Endothelial cell of umbilical vein (primary cell): ENCODE measurements at regions not wholly inside any gene's neighbourhood (a gene's known extent, or its start where the extent isn't known, plus 50 kb on each side); places are given as distances from the start of the nearest gene placed in this dataset.

Experiments used
- BruUV-seq: library from RNA; stranded (reverse); fragments of 400-500 nt; replicated peaks from 2 replicates; lab custom pipeline; 2021; lab: Mats Ljungman, UMichigan
- CTCF ChIA-PET: fragments of 300-600, 350-600 bp; sonication (Branson Sonifier 250); formaldehyde crosslinking; loops from one replicate; lab custom pipeline; 2021; ENCODE audit warnings: antibody characterized with exemption, inconsistent platforms; lab: Charles Lee
- POLR2A ChIA-PET: fragments of 300-600, 350-600 bp; sonication (Branson Sonifier 250); formaldehyde crosslinking; loops from one replicate; lab custom pipeline; 2021; ENCODE audit warnings: antibody characterized with exemption, inconsistent platforms; lab: Charles Lee
- DNase-seq: peaks from one replicate; pipeline ENCODE4 v3.0.0-alpha.2; 2011; ENCODE audit warnings: low read depth, low spot score
- FAIRE-seq: peaks from 2 replicates; lab custom pipeline; 2011; peaks lifted over from hg19 to GRCh38; lab: Jason Lieb, UNC
- H2AFZ ChIP-seq: 2 replicates; pipeline ENCODE4 v1.6.0; 2012; ENCODE audit warnings: low read depth, low read length, control low read depth, inconsistent platforms
- H3K27ac ChIP-seq: 2 replicates; pipeline ENCODE4 v1.5.1; 2011; ENCODE audit warnings: low read depth, mild to moderate bottlenecking, control low read depth, low read length, moderate library complexity; ENCODE audit not compliant: insufficient read depth
- H3K27me3 ChIP-seq, 2 experiments: 2 replicates each; pipeline versions ENCODE4 v1.6.0 to v1.6.1; 2011; ENCODE audit warnings: low read length in 2 of 2, mixed read lengths in 1 of 2; ENCODE audit not compliant: control insufficient read depth in 2 of 2, insufficient read depth in 2 of 2
- H3K36me3 ChIP-seq, 2 experiments: 2 replicates in 1 of 2; 3 replicates in 1 of 2; pipeline ENCODE4 v1.5.1; 2011; ENCODE audit warnings: low read length in 2 of 2, mild to moderate bottlenecking in 1 of 2, moderate library complexity in 1 of 2; ENCODE audit not compliant: control insufficient read depth in 2 of 2, insufficient read depth in 2 of 2; ENCODE audit errors: extremely low read depth in 1 of 2
- H3K4me1 ChIP-seq: 3 replicates; pipeline ENCODE4 v1.5.1; 2011; ENCODE audit warnings: mild to moderate bottlenecking, low read length; ENCODE audit not compliant: control insufficient read depth, insufficient read depth; ENCODE audit errors: extremely low read depth
- H3K4me2 ChIP-seq: 2 replicates; pipeline ENCODE4 v1.6.1; 2011; ENCODE audit warnings: low read length, control low read depth, mixed read lengths; ENCODE audit not compliant: insufficient read depth
- H3K4me3 ChIP-seq, 3 experiments: fragments of 200-600 bp in 1 of 3; sonication (generic), shearing (Covaris generic) in 1 of 3; replicated peaks in 1 of 3; 2 replicates each; pipeline ENCODE4 v1.5.1; 2011 to 2016; ENCODE audit warnings: control low read depth in 3 of 3, low read length in 3 of 3, mild to moderate bottlenecking in 2 of 3, inconsistent platforms in 1 of 3, low read depth in 1 of 3, moderate library complexity in 1 of 3; ENCODE audit not compliant: insufficient read depth in 1 of 3
- H3K79me2 ChIP-seq: 2 replicates; pipeline ENCODE4 v1.6.0; 2012; ENCODE audit warnings: low read length, inconsistent platforms; ENCODE audit not compliant: control insufficient read depth, insufficient read depth
- H3K9ac ChIP-seq: replicated peaks from 2 replicates; pipeline ENCODE3; 2011; ENCODE audit warnings: low read length, control low read depth; ENCODE audit not compliant: insufficient read depth; ENCODE audit errors: extremely low read depth
- H3K9me1 ChIP-seq: replicated peaks from 3 replicates; pipeline ENCODE4 v1.6.0; 2011; ENCODE audit warnings: mild to moderate bottlenecking, low read length; ENCODE audit not compliant: control insufficient read depth, insufficient read depth; ENCODE audit errors: extremely low read depth
- H3K9me3 ChIP-seq: replicated peaks from 2 replicates; pipeline ENCODE4 v1.5.1; 2012; ENCODE audit warnings: low read length, inconsistent platforms; ENCODE audit not compliant: control insufficient read depth, insufficient read depth
- H4K20me1 ChIP-seq: replicated peaks from 2 replicates; pipeline ENCODE3; 2011; ENCODE audit warnings: mild to moderate bottlenecking, low read length; ENCODE audit not compliant: control insufficient read depth, insufficient read depth; ENCODE audit errors: extremely low read depth
- EZH2 ChIP-seq: IDR thresholded peaks from 2 replicates; pipeline ENCODE4 v1.6.1; 2012; ENCODE audit warnings: borderline replicate concordance, low read depth, mild to moderate bottlenecking, moderate library complexity, low read length, inconsistent platforms; ENCODE audit not compliant: severe bottlenecking
- FOS ChIP-seq: IDR thresholded peaks from 2 replicates; pipeline ENCODE4 v1.6.1; 2011; ENCODE audit warnings: mild to moderate bottlenecking, low read length, moderate library complexity, borderline replicate concordance; ENCODE audit not compliant: insufficient read depth
- GATA2 ChIP-seq: IDR thresholded peaks from 2 replicates; pipeline ENCODE4 v1.7.0; 2011; ENCODE audit warnings: low read depth, mild to moderate bottlenecking, moderate library complexity, mixed read lengths, low read length; ENCODE audit not compliant: insufficient read length, insufficient read depth
- JUN ChIP-seq: IDR thresholded peaks from 2 replicates; pipeline ENCODE4 v1.6.1; 2011; ENCODE audit warnings: borderline replicate concordance, low read depth; ENCODE audit not compliant: insufficient read length, insufficient read depth
- MYC ChIP-seq: IDR thresholded peaks from one replicate; pipeline ENCODE4 v1.6.1; 2011; ENCODE audit warnings: mild to moderate bottlenecking, low read depth, low read length
- POLR2A ChIP-seq: IDR thresholded peaks from 2 replicates; pipeline ENCODE4 v1.6.1; 2012; ENCODE audit warnings: low read depth, mild to moderate bottlenecking, control low read depth, low read length
- POLR2AphosphoS5 ChIP-seq: IDR thresholded peaks from 2 replicates; pipeline ENCODE4 v1.6.1; 2012; ENCODE audit warnings: low read depth, mild to moderate bottlenecking, control low read depth, low read length, moderate library complexity; ENCODE audit not compliant: insufficient read depth
- dilution Hi-C: fragments of 300-500 bp; cut with MboI; formaldehyde crosslinking; loops from one replicate; pipeline ENCODE4 v1.15.0; 2019; ENCODE audit warnings: low sequenced_read_pairs; ENCODE audit not compliant: extremely low pct_ligation_motif_present
- intact Hi-C: fragments of 100-400 bp; cut with micrococcal nuclease; formaldehyde crosslinking; loops from one replicate; pipeline ENCODE4 v1.10.0; 2022
- TF ChIP-seq, protein P1 (sequence below), 2 donors: IDR thresholded peaks; 1 replicate in 1 of 2; 2 replicates in 1 of 2; pipeline ENCODE4 v1.5.1; 2011; ENCODE audit warnings: low read length in 2 of 2, mild to moderate bottlenecking in 2 of 2, moderate library complexity in 2 of 2, control low read depth in 1 of 2, inconsistent platforms in 1 of 2, low read depth in 1 of 2; ENCODE audit not compliant: insufficient read depth in 1 of 2; ENCODE audit errors: extremely low read depth in 1 of 2
- TF ChIP-seq, protein P2 (sequence below): IDR thresholded peaks from 2 replicates; pipeline ENCODE4 v1.6.1; 2011; ENCODE audit not compliant: insufficient read depth, insufficient read length

DNA sequence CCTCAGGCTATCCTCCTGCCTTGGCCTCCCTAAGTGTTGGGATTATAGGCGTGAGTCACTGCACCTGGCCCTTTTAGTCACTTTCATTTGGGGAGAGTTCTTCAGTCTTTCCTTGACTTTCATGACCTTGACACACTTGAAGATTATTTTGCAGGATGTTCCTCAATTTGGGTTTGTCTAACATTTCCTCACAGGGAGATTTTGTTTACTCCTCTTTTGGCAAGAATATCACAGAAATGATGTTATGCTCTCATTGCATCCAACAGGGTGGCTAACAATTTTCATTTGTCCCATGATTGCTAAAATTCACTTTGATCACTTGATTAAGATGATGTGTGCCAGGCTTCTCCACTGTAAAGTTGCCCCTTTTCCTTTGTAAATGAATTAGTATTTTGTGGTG lies 164.0 kb downstream of the ADSS2 start:
- FAIRE-seq (no peak), DNase-seq (no peak)
- H4K20me1 ChIP-seq, result no peaks in the 10 kb centered on the region
- ChIA-PET POLR2A (no interaction called here), CTCF (interaction anchor here (1.2 kb wide), 1 partner anchor 12 kb away, joined by 3 read pairs; no protein-coding TSS in a partner anchor)
- H3K9me1 ChIP-seq, result no peaks in the 10 kb centered on the region
- no peak overlapping the region for H3K4me3 ChIP-seq
- no peak overlapping the region for H3K4me2 ChIP-seq
- TF ChIP-seq FOS (no peak), POLR2A (no peak)
- TF ChIP-seq, protein P1, sequence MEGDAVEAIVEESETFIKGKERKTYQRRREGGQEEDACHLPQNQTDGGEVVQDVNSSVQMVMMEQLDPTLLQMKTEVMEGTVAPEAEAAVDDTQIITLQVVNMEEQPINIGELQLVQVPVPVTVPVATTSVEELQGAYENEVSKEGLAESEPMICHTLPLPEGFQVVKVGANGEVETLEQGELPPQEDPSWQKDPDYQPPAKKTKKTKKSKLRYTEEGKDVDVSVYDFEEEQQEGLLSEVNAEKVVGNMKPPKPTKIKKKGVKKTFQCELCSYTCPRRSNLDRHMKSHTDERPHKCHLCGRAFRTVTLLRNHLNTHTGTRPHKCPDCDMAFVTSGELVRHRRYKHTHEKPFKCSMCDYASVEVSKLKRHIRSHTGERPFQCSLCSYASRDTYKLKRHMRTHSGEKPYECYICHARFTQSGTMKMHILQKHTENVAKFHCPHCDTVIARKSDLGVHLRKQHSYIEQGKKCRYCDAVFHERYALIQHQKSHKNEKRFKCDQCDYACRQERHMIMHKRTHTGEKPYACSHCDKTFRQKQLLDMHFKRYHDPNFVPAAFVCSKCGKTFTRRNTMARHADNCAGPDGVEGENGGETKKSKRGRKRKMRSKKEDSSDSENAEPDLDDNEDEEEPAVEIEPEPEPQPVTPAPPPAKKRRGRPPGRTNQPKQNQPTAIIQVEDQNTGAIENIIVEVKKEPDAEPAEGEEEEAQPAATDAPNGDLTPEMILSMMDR (IDR thresholded peaks at IDR 0.05; ENCODE audit: extremely low read depth in 1 of 2, insufficient read depth in 1 of 2, low read depth in 1 of 2, low read length in 2 of 2), result no peak
- dilution Hi-C loops, result no loop called here
- no peaks in the 10 kb centered on the region for H3K4me1 ChIP-seq
- intact Hi-C loops, result no loop called here
- H3K27me3 ChIP-seq, result no peaks in the 10 kb centered on the region
- H3K9ac ChIP-seq, result no peak overlapping the region
- no peaks in the 10 kb centered on the region for H3K9me3 ChIP-seq
- no peaks in the 10 kb centered on the region for H3K79me2 ChIP-seq
- no peak overlapping the region for H3K27ac ChIP-seq
- BruUV-seq, result no TSS peak
- no peaks in the 10 kb centered on the region for H3K36me3 ChIP-seq
- H2AFZ ChIP-seq, result no peak overlapping the region

DNA sequence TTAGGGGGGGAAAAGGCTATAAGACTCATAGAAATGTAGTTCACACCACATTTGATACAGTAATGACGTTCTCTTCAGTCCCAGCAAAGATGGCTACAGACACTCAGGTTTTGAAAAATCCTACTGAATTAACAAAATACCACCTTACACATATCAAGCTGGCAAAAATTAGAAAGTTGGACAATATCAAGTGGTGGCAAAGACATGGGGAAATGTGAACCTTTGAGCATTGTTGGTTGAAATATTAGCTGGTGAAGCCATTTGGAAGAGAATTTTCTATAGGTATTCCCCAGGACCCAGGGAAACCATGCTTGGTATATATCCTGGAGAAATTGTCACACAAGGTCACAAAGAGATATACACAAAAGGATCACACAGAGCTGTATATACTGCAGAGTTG lies 163.0 kb downstream of the ADSS2 start:
- POLR2A ChIA-PET, result interaction anchor here (0.7 kb wide), 1 partner anchor 49 kb away, joined by 4 read pairs; no protein-coding TSS in a partner anchor
- dilution Hi-C loops (no loop called here), intact Hi-C loops (no loop called here)
- CTCF ChIA-PET, result interaction anchor here (1.0 to 2.6 kb wide), 2 partner anchors 11 to 910 kb away, joined by 3 to 18 read pairs; no protein-coding TSS in a partner anchor
- Histone ChIP-seq H3K36me3 (no peaks in the 10 kb centered on the region), H3K9me3 (no peaks in the 10 kb centered on the region), H3K9ac (no peak overlapping the region), H4K20me1 (no peaks in the 10 kb centered on the region), H2AFZ (no peak overlapping the region), H3K79me2 (no peaks in the 10 kb centered on the region), H3K9me1 (no peaks in the 10 kb centered on the region), H3K4me2 (no peak overlapping the region), H3K27me3 (no peaks in the 10 kb centered on the region), H3K4me3 (no peak overlapping the region), H3K4me1 (no peaks in the 10 kb centered on the region), H3K27ac (no peak overlapping the region)
- DNase-seq (no peak), FAIRE-seq (no peak)
- no TSS peak for BruUV-seq
- TF ChIP-seq, protein P1 (IDR thresholded peaks at IDR 0.05; ENCODE audit: extremely low read depth in 1 of 2, insufficient read depth in 1 of 2, low read depth in 1 of 2, low read length in 2 of 2), result no peak
- TF ChIP-seq JUN (no peak), POLR2A (no peak), GATA2 (no peak), FOS (no peak), EZH2 (no peak), POLR2AphosphoS5 (no peak), MYC (no peak)
- TF ChIP-seq, protein P2, sequence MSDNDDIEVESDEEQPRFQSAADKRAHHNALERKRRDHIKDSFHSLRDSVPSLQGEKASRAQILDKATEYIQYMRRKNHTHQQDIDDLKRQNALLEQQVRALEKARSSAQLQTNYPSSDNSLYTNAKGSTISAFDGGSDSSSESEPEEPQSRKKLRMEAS, result no peak
